ENCODE measurements at regions not wholly inside any gene's neighbourhood (a gene's known extent, or its start where the extent isn't known, plus 50 kb on each side); places are given as distances from the start of the nearest gene placed in this dataset.

DNA sequence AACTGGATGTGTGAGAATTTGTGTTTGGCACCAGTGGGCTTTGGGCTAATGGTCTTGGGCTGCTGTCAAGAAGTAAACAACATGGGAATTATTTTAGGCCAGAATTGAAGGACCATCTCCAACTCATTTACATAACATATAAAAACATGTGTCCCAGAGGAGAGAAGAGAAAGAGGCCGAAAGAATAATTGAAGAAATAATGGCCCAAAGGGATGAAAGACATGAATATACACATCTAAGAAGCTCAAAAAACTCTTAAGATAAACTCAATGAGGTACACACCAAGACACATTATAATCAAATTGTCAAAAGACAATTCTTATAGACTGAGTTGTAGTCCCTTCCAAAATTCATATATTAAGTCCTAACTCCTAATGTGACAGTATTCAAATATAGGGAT, 56.1 kb upstream of the SCAF11 start:
- Histone ChIP-seq H4K20me1 (ENCODE audit: insufficient read depth) (no peaks in the 10 kb centered on the region), H3K27ac (ENCODE audit: low read depth in 2 of 2, low read length in 1 of 2) (no peak overlapping the region), H3F3A (replicated peaks; ENCODE audit: insufficient read depth) (no peaks in the 10 kb centered on the region), H3K9ac (no peak overlapping the region), H3K9me3 (0 out of 2 replicates have a peak, but pooled peaks cover 8% of the 10 kb centered on the region), H3K36me3 (replicated peaks in 1 of 2; ENCODE audit: control insufficient read depth in 1 of 2, insufficient read depth in 2 of 2, low read length in 1 of 2) (no peaks in the 10 kb centered on the region), H3K27me3 (ENCODE audit: insufficient read depth) (no peaks in the 10 kb centered on the region), H3K4me1 (ENCODE audit: control insufficient read depth in 1 of 2, insufficient read depth in 2 of 2, low read depth in 1 of 2, low read length in 1 of 2) (no peaks in the 10 kb centered on the region), H3K79me2 (ENCODE audit: insufficient read depth) (no peaks in the 10 kb centered on the region), H2AFZ (ENCODE audit: low read depth) (no peak overlapping the region), H3K4me2 (no peak overlapping the region), H3K4me3 (ENCODE audit: low read depth in 2 of 2, low read length in 1 of 2) (no peak overlapping the region), H3K9me2 (no peaks in the 10 kb centered on the region)
- 3% methylated on average over 1 of the region's 1 CpG for WGBS (ENCODE audit: low lambda C conversion rate)
- CTCF ChIA-PET: no interaction called here
- TF ChIP-seq TEAD4 (IDR thresholded peaks at IDR 0.05; ENCODE audit: borderline replicate concordance, insufficient read depth) (no peak), SIN3A (IDR thresholded peaks at IDR 0.05; ENCODE audit: borderline replicate concordance, low read depth, low read length) (no peak), FOSL2 (IDR thresholded peaks at IDR 0.05; ENCODE audit: borderline replicate concordance, low read depth) (no peak), FOXJ3 (CRISPR knock-in tag; IDR thresholded peaks at IDR 0.05) (no peak), RAD21 (IDR thresholded peaks at IDR 0.05; ENCODE audit: low read length) (no peak), EP300 (IDR thresholded peaks at IDR 0.05; ENCODE audit: borderline replicate concordance in 1 of 2, low read depth in 1 of 2, low read length in 1 of 2) (no peak), RXRA (IDR thresholded peaks at IDR 0.05; ENCODE audit: borderline replicate concordance, low read depth) (no peak), JUND (IDR thresholded peaks at IDR 0.05) (no peak), MXI1 (IDR thresholded peaks at IDR 0.05; ENCODE audit: low read depth, low read length) (no peak), GABPA (IDR thresholded peaks at IDR 0.05; ENCODE audit: low read depth) (no peak), CTCF (IDR thresholded peaks at IDR 0.05) (no peak), NRF1 (IDR thresholded peaks at IDR 0.05; ENCODE audit: low read depth, low read length) (no peak), MEF2A (IDR thresholded peaks at IDR 0.05; ENCODE audit: borderline replicate concordance, low read depth) (no peak), USF1 (IDR thresholded peaks at IDR 0.05; ENCODE audit: borderline replicate concordance, low read depth) (no peak), CHD2 (IDR thresholded peaks at IDR 0.05; ENCODE audit: low read length, partially characterized antibody) (no peak), MAX (IDR thresholded peaks at IDR 0.05; ENCODE audit: low read depth) (no peak), YY1 (IDR thresholded peaks at IDR 0.05; ENCODE audit: low read depth) (no peak), POLR2AphosphoS5 (IDR thresholded peaks at IDR 0.05; ENCODE audit: low read depth, low read length) (no peak)
- TF ChIP-seq, protein P1, sequence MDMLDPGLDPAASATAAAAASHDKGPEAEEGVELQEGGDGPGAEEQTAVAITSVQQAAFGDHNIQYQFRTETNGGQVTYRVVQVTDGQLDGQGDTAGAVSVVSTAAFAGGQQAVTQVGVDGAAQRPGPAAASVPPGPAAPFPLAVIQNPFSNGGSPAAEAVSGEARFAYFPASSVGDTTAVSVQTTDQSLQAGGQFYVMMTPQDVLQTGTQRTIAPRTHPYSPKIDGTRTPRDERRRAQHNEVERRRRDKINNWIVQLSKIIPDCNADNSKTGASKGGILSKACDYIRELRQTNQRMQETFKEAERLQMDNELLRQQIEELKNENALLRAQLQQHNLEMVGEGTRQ (IDR thresholded peaks at IDR 0.05; ENCODE audit: borderline replicate concordance, low read depth, low read length): no peak
- TF ChIP-seq, protein P2, sequence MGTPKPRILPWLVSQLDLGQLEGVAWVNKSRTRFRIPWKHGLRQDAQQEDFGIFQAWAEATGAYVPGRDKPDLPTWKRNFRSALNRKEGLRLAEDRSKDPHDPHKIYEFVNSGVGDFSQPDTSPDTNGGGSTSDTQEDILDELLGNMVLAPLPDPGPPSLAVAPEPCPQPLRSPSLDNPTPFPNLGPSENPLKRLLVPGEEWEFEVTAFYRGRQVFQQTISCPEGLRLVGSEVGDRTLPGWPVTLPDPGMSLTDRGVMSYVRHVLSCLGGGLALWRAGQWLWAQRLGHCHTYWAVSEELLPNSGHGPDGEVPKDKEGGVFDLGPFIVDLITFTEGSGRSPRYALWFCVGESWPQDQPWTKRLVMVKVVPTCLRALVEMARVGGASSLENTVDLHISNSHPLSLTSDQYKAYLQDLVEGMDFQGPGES (IDR thresholded peaks at IDR 0.05; ENCODE audit: low read depth, low read length): no peak
- DNase-seq: no peak
- POLR2A ChIA-PET: no interaction called here

Measured in SK-N-SH (cell line).